NB4 (cell line): ENCODE measurements at regions not wholly inside any gene's neighbourhood (a gene's known extent, or its start where the extent isn't known, plus 50 kb on each side); places are given as distances from the start of the nearest gene placed in this dataset.

Experiments used
- MYC ChIP-seq: IDR thresholded peaks from 2 replicates; pipeline ENCODE4 v1.6.1; 2011; ENCODE audit warnings: low read depth, low read length
- POLR2A ChIP-seq: IDR thresholded peaks from 2 replicates; pipeline ENCODE4 v1.6.1; 2011; ENCODE audit warnings: mild to moderate bottlenecking; ENCODE audit not compliant: insufficient read length; ENCODE audit errors: extremely low read depth
- TF ChIP-seq, protein P1 (sequence below): IDR thresholded peaks from one replicate; pipeline ENCODE4 v1.5.1; 2012; ENCODE audit warnings: low read depth, low read length

DNA sequence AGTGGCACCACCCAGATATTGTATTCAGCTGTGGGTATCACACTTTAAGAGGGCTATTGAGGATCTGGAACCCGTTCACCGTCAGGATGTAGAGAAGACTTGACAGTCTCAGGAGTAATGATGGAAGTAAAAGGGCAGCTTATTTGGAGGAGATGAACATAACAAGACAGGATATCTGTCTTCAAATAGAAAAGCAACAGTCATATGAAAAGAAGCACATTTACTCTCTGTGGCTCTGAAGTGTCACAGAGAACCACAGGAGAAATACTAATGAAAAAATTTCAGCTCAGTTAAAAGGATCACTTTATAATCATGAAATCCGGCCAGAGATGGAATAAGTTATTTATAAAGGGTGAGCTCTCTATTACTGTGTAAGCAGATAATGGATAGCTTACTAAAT is 200.8 kb downstream of the FAM76B start:
- TF ChIP-seq POLR2A (no peak), MYC (no peak)
- TF ChIP-seq, protein P1, sequence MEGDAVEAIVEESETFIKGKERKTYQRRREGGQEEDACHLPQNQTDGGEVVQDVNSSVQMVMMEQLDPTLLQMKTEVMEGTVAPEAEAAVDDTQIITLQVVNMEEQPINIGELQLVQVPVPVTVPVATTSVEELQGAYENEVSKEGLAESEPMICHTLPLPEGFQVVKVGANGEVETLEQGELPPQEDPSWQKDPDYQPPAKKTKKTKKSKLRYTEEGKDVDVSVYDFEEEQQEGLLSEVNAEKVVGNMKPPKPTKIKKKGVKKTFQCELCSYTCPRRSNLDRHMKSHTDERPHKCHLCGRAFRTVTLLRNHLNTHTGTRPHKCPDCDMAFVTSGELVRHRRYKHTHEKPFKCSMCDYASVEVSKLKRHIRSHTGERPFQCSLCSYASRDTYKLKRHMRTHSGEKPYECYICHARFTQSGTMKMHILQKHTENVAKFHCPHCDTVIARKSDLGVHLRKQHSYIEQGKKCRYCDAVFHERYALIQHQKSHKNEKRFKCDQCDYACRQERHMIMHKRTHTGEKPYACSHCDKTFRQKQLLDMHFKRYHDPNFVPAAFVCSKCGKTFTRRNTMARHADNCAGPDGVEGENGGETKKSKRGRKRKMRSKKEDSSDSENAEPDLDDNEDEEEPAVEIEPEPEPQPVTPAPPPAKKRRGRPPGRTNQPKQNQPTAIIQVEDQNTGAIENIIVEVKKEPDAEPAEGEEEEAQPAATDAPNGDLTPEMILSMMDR: no peak
